COLO829 (cell line): ENCODE measurements at regions not wholly inside any gene's neighbourhood (a gene's known extent, or its start where the extent isn't known, plus 50 kb on each side); places are given as distances from the start of the nearest gene placed in this dataset.
A peak's percentile ranks its signal among the peaks of the same experiment; 100 is the strongest.

ENCODE experiments used
- DNase-seq: peaks from one replicate; pipeline ENCODE4 v3.0.0; 2012; ENCODE audit warnings: low spot score

- DNase-seq: no peak
These were observed 537.6 kb upstream of the SETBP1 start for GRCh38 chr18:44143072-44143471.

- DNase-seq: peak; percentile 11
These were observed 531.0 kb upstream of the SETBP1 start for GRCh38 chr18:44149706-44150105.

- no peak for DNase-seq
These were observed 526.7 kb upstream of the SETBP1 start for GRCh38 chr18:44153981-44154380.

GRCh38 chr18:44156126-44156525 is 524.6 kb upstream of the SETBP1 start:
- no peak for DNase-seq

GRCh38 chr18:44156776-44157335 is 523.8 kb upstream of the SETBP1 start:
- DNase-seq: no peak

GRCh38 chr18:44170208-44170880 is 510.3 kb upstream of the SETBP1 start:
- DNase-seq: no peak

GRCh38 chr18:44171301-44171700 is 509.4 kb upstream of the SETBP1 start:
- no peak for DNase-seq

GRCh38 chr18:44175891-44176290 is 504.8 kb upstream of the SETBP1 start:
- no peak for DNase-seq

GRCh38 chr18:44178476-44178875 is 502.2 kb upstream of the SETBP1 start:
- DNase-seq: no peak

- no peak for DNase-seq
These were observed 501.0 kb upstream of the SETBP1 start for GRCh38 chr18:44179693-44180092.

GRCh38 chr18:44180683-44181082 is 500.0 kb upstream of the SETBP1 start:
- no peak for DNase-seq

GRCh38 chr18:44181951-44182747 is 498.5 kb upstream of the SETBP1 start:
- no peak for DNase-seq

GRCh38 chr18:44186001-44186400 is 494.7 kb upstream of the SETBP1 start:
- DNase-seq: no peak

- DNase-seq: no peak
These were observed 493.6 kb upstream of the SETBP1 start for GRCh38 chr18:44187090-44187489.

- no peak for DNase-seq
These were observed 485.1 kb upstream of the SETBP1 start for GRCh38 chr18:44195394-44196140.

- no peak for DNase-seq
These were observed 482.7 kb upstream of the SETBP1 start for GRCh38 chr18:44197832-44198611.

- DNase-seq: no peak
These were observed 481.9 kb upstream of the SETBP1 start for GRCh38 chr18:44198612-44199284.

- DNase-seq: no peak
These were observed 467.4 kb upstream of the SETBP1 start for GRCh38 chr18:44213293-44213692.

- DNase-seq: no peak
These were observed 466.3 kb upstream of the SETBP1 start for GRCh38 chr18:44214396-44214795.

- no peak for DNase-seq
These were observed 464.5 kb upstream of the SETBP1 start for GRCh38 chr18:44216169-44216568.

GRCh38 chr18:44227501-44227900 is 453.2 kb upstream of the SETBP1 start:
- DNase-seq: no peak
